NCI-H1436 treated with DMSO at 0.1 percent for 48 hours (cell line): ENCODE measurements at regions not wholly inside any gene's neighbourhood (a gene's known extent, or its start where the extent isn't known, plus 50 kb on each side); places are given as distances from the start of the nearest gene placed in this dataset.

Experiments used
- DNase-seq: peaks from one replicate; lab custom pipeline; 2025; lab: John Stamatoyannopoulos, UW

DNA sequence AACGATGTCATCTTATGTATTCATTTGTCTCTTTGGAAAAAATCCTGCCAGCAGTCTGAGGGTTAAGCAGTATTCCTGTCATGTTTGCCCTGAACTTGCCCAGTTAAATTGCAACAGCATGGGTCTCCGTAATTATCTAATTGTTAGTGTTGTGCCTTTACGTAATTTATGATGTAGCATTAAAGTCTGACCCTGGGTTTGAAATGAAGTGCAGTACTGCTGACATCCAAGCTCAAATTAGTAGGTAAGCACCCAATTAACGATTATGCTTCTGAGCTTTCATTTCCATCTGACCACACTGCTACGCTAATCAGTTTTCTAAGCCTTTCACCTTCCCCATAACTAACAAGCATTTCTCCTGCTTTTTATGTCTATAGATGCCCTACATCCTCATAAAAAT lies 241.8 kb downstream of the ARRDC4 start:
- DNase-seq, result no peak

DNA sequence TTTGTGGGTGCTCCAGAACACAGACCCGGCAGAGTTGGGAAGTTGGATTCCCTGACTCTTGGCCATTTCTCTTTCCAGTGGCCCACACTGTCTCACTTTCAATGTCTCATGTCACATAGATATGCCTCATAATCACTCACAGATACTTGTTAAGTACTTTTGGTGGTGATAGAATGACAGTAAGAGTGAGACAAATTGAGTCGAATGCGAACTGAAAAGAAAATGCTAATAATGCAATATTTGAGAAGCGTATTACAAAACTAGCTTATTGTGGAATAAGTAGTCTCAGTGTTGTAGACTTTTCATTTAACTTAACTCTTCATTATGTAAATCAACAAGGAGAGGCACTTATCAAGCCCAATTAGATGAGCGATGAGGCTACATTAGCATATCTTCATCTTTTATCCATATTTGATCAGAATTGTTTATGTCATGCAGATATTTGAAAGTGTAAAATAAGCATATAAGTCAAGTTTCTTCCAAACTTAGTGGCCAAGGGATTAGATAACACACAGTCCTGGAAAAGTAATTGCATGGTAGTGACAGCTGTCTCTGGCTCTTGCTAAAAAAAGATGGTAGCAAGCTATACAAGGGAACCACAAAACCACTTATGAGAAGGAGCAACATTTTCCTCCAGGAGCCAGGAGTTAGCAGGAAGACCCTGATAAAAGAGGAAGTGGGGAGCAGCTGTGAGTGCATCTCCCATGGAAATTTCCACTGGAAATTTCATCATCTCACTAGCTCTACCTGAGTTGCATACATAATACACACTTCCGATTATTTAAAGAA lies 243.6 kb downstream of the ARRDC4 start:
- no peak for DNase-seq

DNA sequence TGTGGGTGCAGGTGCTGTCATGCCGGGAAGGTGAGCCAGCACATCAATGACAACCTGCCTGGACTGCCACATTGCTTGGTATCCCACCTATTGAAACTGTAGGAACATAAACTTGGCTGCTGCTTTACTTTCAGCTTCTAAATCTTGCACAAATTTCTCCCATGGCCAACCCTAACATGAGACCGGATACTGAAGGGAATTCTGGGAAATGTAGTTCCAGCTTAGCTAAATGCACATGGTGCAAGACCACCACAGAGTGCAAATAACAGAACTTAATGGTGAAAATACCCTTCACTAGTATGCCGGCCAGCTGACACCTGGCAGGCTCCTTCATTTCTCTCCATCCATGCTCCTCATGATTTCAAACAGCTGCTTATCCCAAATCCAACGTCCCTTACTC lies 247.4 kb downstream of the ARRDC4 start:
- DNase-seq, result no peak

DNA sequence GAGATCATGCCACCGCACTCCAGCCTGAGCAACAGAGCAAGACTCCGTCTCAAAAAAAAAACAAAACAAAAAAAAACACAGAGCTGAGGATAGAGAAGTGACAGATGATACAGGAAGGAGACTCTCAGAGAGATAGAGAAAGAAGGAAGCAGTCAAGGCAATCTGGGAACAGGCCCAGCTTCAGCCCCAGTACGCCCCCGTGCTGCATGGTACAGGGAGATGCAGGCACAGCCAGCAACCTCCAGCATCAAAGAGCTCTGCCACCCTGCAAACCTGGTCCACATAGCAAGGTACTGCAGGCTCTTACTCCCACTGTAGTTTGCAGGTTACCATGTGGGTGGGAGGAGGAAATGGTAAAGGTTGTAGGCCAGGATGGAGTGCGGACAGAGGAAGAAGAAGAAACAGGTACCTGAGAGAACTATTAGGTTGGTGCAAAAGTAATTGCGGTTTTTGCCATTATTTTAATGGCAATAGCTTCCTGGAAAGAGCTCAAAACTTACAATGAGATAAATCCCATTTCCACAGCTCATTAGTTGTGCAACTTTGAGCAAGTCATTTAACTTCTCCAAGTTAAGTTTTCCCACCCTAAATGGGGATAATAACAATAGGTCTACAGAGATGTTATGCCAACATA lies 253.0 kb downstream of the ARRDC4 start:
- DNase-seq, result no peak

DNA sequence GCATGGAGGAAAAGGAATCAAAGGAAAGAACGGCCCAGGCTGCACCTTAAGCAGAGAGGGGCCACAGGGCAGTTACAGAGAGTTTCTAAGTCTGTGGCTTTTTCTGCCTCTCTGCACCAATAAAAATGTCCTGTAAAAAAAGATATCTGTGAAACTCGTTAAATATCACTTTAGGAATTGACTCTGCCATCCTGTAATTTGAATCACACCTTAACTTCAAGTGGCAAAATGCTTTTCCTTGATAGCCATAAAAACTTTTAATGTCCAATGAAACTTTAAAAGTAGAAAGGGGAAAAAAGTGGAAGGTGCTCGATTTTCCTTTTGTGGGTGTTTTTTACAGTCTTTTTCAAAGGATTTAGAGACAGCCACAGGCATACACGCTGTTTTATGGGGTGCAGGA lies 255.7 kb downstream of the ARRDC4 start:
- DNase-seq, result no peak

DNA sequence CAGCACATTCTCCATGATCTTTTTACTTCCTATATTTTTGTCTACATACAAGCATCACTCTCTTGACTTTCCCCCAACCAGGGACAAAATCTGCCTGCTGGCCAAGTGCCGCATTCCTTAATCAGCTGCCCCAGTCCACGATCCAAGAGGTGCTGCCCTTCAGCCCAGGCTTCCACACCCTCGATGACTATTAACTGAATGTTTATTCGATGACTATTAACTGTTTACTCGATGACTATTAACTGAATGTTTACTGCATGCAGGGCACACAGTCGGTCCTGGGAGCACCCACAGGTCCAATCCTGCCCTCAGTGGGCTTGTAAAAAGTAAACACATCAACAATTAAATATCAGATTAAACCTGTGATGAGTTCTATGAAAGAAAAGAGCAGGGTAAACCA lies 256.9 kb downstream of the ARRDC4 start:
- DNase-seq, result no peak

DNA sequence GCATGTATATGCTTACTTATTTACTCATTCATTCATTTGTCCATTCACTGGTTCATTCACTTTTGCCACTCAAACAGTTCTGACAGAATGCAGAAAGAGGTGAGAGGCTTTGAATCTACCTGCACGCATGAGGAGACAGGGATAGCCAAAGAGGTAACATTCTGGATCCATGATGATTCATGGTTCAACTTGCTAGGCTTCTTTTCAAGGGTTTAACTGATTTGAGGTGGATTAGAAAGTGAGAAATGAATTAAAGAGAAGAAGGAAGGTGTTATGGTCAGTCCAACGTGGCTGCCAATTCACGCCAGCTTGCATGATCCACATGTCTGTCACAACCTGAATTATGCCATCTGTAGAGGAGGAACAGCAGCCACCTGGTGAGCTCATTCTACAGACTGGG lies 260.6 kb downstream of the ARRDC4 start:
- no peak for DNase-seq

DNA sequence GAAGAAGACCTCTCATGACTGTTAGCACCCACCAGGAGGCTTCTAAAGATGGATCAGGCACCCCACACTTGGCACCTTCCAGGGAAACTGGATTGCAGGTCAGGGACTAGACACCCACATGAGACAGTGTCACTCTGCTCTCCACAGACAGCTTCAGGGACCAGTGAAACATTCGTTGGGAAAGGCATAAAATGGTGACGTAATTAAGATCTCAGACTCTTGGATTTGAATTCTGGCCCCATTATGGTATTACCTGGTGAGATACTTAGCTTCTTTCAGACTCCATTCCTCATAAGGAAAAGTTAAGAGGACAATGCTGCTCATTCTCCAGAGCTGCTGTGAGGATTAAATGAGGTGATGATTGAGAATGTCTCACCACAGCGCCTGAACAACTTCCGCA lies 261.1 kb downstream of the ARRDC4 start:
- DNase-seq, result no peak

DNA sequence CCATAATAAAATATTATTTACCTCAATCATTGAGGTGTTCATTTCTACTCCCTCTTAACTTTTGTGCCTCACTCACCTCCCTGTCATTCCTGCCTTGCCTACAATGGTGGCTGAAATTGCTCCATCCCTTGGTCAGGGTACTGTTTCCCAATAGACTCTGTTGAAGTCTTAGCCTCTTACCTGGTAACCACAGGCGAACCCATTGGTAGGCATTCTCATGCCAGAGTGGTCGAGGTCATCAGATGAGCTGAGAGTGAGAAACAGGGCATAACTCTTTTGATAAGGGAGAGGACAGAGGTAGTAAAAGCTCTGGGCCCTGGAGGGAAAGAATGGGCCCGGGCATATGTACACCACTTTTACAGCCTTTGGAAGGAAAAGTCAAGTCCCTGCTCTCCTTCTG lies 265.6 kb downstream of the ARRDC4 start:
- DNase-seq, result no peak

DNA sequence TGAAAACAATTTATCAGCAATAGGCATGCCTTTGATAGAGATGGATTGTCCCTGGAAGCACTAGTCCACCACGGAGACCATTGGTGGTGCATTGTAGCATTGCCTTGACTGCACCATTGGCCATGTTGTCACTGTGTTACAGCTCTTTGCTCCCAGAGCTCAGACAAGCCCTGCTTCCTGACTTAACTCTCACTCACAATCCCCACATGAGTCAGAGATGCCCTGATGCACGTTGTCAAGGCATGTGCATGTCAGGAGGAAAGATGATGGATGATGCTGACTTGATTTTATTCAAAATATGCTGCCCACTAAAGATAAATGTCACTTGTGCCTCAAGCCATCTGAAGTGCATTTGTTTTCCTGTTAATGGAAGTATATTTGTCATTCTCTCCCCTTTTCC lies 266.1 kb downstream of the ARRDC4 start:
- DNase-seq, result no peak

DNA sequence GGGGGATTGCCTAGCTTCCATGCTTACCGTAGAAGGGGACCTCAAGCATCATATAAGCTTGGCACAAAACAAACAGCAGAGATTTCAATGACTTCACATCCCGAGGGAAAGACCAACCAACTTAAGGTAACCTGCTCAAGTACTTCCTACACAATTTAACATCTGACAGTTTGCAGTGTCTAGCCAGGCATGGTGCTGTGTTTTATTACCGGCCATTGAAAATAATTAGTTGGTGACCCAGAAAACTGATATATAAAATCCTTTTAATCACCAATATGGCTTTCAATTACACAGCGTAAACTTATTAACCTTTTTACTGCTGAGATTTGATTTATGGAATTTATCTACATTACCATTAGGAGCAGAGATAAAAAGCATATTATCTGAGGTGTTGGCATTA lies 268.3 kb downstream of the ARRDC4 start:
- no peak for DNase-seq

DNA sequence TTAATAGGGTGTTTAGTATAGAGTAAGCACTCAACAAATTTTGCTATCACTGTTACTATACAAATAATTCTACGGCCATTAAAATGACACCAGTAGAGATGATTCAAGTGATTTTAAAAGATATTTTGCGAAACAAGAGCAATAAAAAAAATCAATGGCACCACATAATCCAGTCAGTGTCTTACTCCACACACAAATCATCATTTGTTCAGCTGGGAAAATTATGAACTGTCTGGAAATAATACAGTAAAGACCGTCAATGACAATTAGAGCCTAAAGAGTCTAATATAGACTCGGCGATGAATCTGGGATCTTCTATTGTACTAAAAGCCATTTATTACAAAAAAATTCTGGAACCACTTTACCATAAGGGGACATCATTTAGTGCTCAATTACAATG lies 270.5 kb downstream of the ARRDC4 start:
- no peak for DNase-seq

DNA sequence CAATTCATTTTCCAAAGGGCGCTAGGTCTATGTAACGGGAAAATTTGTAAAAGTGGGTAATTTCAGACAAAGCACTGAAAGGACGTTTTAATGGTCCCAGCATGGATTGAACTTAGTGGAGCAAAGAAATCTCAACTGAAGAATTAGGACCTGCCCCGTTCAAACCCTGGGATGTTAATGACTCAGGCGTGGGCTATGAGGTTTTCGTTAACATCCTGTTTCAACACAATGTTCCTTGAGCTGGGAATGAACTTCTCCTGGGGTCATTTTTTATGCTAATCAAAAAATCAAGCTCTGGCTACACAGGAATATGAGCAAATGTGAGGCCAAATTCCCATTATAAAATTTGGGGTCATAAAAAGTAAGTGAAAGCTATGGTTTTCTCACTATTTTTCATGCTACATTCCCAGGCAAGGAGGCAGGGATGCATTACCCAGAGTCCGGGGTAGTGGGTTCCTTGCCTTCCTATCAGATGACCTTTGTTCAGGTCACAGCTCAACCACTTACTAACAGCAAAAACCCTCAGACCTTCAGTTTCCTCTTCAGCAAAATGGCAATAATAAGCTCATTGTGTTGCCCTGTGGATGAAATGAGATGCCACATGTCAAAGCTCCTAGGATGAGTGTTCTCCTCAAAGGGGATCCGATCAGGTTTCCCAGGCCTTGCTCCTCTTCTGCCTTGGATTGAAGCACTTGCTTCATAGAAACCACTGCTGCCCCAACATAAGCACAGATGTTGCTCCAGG lies 271.4 kb downstream of the ARRDC4 start:
- no peak for DNase-seq

DNA sequence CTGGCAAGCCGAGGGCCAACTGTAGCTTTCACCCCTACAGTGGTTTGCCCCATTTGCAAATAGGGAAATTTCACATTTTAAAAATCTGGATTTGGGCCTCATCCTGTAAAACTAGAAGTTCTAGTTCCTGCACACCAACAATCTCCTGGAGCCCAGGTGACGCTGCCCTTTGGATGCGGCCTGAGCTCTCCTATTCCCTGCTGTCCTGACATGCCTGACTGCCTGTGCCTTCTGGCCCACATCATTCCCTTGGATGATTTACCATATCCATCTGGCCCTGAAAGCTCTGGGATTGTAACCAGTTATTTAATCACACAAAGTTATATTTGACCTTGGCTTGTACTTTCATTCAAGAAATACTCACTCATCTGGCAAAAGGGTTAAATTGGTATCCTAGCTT lies 272.3 kb downstream of the ARRDC4 start:
- no peak for DNase-seq

DNA sequence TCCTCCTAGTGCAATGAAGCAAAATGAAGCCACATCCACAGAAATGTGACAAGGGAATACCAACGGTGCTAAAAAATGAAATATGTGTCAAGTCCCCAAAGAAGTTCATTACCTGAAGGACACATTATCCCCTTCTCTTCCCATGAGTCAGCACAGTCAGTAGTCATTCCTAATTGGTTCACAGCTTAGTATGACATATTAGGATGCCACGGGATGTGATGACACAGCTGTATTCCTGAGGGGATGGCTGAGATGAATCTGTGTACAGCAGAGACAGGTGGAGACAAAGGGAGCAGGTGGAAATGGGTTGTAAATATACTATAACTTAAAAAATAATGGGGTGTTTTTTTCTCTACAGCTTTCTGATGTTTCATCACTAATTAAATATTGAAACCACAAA lies 273.4 kb downstream of the ARRDC4 start:
- no peak for DNase-seq

DNA sequence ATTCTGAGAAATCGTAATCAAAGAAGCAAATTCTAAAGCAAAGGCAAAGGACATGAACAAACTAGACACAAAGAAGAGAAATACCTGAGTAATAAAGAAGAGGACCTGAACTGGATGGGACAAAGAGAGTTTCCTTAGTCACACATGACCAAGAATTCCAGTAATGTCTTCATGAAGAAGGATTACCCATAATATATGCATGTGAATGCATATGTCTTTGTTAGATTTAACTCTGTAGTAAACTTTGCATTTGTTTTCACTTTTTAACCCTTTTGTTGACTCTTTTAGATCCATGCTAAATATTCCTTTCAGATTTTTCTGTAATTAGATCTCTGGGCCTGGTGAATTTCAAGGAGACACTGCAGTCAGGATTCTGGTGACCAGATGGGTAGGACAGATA lies 279.8 kb downstream of the ARRDC4 start:
- no peak for DNase-seq

DNA sequence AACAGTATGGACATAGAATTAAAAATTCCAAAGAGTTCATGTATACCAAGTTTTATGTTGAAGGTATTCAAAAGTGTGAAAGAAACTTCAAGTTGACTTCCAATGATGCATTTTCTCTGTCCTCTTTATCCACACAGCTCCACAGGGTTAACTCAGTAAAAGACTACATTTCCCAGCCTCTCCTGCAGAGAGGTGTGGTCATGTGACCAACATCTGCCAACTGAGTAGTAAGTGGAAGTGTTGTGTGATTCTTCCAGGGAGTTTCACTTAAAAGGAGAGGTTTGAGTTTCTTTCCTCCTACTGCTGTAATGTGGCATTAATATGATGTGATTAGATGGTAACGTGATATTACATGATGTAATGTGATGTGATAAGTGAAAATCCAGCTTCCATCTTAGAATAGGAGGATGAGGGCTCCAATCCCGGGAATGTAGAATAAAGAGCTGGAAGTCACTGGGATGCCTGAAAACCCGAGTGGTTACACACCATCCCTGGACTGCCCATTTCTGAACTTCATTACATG lies 280.6 kb downstream of the ARRDC4 start:
- DNase-seq, result no peak

DNA sequence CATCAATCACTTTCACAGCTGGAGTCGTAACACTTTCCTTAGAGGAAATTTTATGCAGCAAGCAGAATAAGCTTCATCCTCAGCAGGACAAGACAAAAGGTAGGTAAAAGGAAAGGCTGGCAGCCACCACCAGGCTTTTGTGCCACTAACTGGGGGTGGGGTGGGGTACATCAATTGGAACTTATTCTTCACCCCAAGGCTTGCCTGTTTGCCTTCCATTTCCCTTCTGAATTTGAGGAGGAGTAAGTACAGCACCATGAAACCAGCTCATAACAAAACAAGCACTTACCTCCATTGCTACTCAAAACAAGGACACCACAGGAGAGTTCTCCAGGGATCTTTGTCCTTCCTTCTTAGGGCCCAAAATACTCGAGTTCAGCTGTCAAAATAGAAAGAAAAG lies 296.8 kb downstream of the ARRDC4 start:
- DNase-seq, result no peak

DNA sequence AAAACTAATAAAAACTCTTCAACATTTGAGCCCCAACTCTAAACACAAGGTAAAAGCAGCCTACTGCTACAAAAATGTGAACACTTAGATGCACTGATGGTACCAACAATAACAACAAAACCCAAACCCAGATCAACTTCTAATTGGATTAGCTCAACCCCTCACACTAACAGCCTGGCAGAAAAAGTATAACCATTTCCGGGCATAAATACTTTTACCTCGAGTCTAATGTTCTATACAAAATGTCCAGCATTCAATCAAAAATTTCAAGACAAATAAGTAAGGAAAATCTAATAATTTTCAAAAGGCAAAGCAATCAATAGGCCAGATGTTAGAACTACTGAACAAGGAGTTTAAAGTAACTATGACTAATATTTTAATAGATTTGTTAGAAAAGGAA lies 303.3 kb downstream of the ARRDC4 start:
- DNase-seq, result no peak

DNA sequence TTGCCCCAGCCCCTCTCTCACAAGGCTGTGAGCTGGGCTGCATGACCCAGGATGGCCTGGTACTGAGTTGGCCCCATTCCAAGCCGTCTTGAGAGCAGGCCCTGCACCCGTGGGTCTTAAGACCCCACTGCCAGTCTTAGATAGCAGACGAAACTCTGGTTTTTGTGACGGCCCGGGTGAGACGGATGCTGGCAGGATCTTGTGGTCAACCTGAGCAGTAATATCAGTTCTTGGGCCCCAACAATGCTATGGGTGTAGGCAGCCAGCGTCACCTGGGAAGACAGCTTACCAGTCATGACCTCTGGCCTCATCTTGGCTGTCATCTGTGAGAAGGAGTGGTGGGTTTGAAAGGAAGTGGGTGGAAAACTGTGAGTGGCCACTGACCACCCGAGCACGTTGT lies 305.8 kb downstream of the ARRDC4 start:
- no peak for DNase-seq

DNA sequence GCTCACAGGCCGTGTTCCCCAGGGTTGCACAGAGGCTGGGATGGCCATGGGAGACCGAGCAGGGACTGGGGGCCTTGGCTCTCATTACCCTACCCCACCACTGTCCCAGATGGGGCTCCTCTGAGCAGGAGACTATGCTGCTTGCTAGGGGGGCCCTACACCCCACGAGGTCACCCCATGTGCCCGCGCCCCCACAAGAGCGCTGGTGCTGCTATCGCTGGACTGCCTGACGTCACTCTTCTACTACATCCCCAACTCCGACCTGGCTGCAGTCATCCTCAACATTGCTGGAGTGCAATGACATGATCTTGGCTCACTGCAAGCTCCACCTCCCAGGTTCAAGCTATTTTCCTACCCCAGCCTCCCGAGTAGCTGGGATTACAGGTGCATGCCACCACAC lies 307.7 kb downstream of the ARRDC4 start:
- DNase-seq, result no peak

DNA sequence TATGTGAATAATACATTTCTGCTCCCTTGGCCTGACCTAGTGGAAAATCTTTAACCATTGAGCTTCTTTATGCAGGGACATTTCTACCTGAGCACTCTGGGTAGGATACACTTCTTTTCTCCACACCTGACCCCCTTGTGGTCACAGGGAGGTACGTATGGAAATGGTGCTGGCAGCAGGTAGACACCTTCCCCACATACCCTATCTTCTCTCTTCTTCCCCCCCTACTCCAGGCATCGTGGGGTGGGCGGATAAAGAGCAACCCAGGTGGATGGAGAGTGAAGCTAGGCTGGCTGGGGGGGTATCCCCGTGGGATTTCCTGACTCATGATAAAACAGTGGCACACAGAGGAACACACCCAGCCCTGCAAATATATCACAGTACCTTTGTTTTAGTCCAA lies 312.1 kb downstream of the ARRDC4 start:
- DNase-seq, result no peak

DNA sequence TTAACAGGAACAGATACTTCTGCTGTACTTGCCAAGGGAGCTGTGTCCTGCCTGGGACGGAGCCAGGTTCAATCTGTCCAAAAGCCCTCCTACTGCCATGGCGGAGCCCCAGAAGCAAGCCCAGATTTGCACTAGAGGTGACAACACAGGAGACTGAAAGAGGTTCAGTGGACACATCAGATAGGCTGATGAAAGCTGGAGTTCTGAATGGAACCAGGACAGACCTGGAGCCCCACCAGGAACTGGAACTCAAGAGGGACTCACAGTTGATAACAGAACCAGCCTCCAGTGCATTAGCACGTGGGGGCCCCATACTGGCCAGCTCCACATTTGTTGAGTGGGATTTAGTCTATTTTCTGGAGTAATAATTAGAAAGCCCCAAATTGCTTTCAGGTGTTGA lies 315.5 kb downstream of the ARRDC4 start:
- no peak for DNase-seq
